Fibroblast of lung (primary cell): ENCODE measurements at regions not wholly inside any gene's neighbourhood (a gene's known extent, or its start where the extent isn't known, plus 50 kb on each side); places are given as distances from the start of the nearest gene placed in this dataset.

Source experiments
- CTCF ChIP-seq, 2 donors: IDR thresholded peaks in 1 of 2; conservative IDR thresholded peaks in 1 of 2; 1 replicate in 1 of 2; 2 replicates in 1 of 2; pipeline ENCODE4 v1.5.1; 2011 to 2012; ENCODE audit warnings: low read length in 2 of 2, control low read depth in 1 of 2, inconsistent platforms in 1 of 2, low read depth in 1 of 2, mild to moderate bottlenecking in 1 of 2
- EZH2 ChIP-seq: IDR thresholded peaks from 2 replicates; pipeline ENCODE4 v1.5.1; 2012; ENCODE audit warnings: low read length, control low read depth, mild to moderate bottlenecking; ENCODE audit errors: missing control alignments

DNA sequence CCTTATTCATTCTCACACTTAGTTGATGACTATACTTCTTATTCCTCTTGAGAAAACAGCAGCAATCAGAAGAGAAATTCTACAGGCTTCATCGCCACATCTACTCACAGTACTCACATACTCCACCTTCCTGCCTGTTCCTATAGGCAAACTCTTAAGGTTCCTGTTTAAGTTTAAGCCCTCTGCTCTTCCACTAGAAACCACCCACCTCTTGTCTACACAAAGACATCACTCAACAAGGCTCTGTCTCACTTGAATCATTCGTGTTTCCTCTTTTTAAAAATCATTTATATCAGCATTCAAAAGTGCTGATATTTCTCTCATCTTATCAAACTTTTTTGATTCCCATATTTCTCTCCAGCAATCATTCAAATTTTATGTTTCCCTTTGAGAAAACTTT is 85.5 kb upstream of the ADO start:
- TF ChIP-seq CTCF (conservative IDR thresholded peaks at IDR 0.05 in 1 of 2, IDR thresholded peaks at IDR 0.05 in 1 of 2; ENCODE audit: low read depth in 1 of 2, low read length in 2 of 2) (no peak), EZH2 (no peak)
